Dedifferentiated amniotic fluid mesenchymal stem cell (primary cell): ENCODE measurements at regions not wholly inside any gene's neighbourhood (a gene's known extent, or its start where the extent isn't known, plus 50 kb on each side); places are given as distances from the start of the nearest gene placed in this dataset.

ENCODE experiments used
- DNase-seq: peaks from one replicate; pipeline ENCODE4 v3.0.0-alpha.2; 2016; ENCODE audit errors: extremely low spot score

DNA sequence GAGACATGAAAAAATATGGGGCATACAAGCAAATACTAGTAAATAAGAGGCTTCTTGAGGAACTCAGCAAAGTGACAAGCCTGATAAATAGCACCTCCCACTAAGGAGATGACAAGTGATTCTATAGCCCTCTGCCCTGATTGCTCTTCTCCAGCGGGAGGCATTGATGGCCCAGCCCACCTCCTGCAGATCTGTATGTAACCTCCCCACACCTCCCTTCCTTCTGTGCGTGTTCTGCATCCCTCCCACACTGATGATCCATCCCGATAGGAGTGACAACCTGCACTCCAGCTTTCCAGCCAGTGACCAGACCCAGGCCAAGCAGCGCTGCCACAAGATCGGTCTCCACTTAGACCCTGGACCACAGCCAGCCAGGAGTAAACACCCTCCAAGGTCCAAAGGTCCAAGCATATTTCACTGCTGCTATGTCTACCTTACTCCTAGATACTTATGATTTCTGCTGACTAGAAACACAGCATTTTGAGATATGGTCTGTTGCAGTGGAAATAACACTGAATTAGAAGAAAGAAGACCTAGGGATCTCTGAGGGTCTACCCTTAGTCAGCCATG is 176.1 kb downstream of the BRINP2 start:
- no peak for DNase-seq

DNA sequence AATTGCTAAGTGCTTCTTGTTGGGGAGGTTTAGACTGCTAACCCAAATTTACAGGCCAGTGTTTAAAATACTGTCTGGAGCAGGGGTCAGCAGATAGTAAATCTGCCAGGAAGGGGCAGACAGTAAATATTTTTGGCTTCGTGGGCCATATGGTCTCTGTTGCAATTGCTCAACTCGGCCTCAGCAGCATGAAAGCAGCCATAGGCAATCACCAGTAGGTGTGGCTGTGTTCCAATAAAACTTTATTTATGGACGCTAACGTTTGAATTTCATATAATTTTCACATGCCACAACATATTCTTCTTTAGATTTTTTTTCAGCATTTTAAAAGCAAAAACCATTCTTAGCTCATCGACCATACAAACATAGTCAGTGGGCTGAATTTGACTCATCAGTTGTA is 172.7 kb downstream of the BRINP2 start:
- DNase-seq = no peak

DNA sequence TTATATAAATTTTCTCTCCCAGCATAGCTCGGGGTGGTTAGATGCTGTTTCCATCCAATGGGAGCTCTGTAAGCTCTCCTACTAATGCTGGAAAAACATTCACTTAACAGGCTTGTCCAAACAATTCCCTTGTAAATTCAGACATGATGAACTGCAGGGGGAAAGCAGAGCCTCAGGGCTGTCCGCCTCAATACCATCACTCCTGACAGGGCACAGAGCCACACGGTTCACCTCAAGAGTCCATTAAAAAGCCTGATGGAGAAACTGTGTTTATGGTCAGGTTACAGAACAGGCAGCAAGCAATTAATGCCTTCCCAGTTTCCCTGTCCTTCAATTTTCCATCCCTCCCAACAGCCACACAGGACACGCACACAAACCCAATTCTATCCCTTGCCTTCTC is 171.0 kb downstream of the BRINP2 start:
- DNase-seq = no peak

DNA sequence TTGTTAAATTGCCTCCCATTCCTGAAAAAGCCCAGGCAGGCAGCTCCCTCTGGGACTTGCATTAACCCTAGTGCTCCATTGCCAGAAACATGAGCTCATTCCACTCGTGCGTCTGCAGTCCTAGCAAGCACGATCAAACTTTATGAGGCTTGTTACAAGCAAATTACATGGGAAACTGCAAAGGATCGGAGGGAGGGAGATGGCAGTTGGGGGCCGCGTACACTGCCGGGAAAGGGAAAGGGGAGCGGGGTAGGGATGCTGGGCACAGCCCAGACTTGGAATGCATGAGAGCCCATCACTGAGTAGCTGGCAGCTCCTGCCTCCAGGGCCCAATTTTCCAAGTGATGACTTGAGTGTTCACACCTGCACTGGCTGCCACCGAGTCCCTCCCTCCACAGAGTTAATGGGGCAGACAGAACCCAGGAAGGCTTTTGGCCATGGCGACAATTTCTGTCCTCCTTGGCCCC is 169.9 kb downstream of the BRINP2 start:
- no peak for DNase-seq

DNA sequence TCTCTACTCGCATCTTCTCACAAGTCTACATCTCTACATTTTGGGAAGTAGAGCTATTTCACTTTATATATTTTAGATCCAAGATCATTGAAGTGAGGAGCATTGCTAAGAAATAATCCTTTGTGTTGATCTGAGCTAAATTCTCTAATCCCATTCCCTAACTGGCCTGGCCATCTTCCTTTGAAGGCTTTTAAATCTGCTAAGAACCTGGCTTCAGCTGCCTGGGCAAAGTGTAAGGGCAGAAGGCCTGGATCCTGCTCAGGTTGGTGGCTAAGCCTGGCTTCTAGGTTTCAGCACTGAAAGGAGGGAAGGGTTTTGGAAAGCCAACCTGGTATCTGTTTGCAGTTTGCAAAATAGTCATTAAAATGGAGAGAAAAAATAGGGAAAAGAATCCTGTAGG is 167.6 kb downstream of the BRINP2 start:
- DNase-seq = no peak

GRCh38 chr1:177334903-177335302 is 164.1 kb downstream of the BRINP2 start:
- DNase-seq = no peak

- no peak for DNase-seq
These were observed 163.3 kb downstream of the BRINP2 start for GRCh38 chr1:177333936-177334595.
